HCT116 (cell line): ENCODE measurements at regions not wholly inside any gene's neighbourhood (a gene's known extent, or its start where the extent isn't known, plus 50 kb on each side); places are given as distances from the start of the nearest gene placed in this dataset.

Experiments used
- ATAC-seq: fragments of 200-7000 bp; cut with Tn5 transposase; 2 replicates; pipeline ENCODE4 v1.9.1; 2020; ENCODE audit warnings: mild to moderate bottlenecking, moderate library complexity
- BruUV-seq: library from RNA; stranded (reverse); fragments of 400-500 nt; replicated peaks from 2 replicates; lab custom pipeline; 2021; lab: Mats Ljungman, UMichigan
- CTCF ChIA-PET: fragments of 300-600 bp; sonication (Branson Sonifier 250); formaldehyde crosslinking; loops from one replicate; lab custom pipeline; 2021; ENCODE audit warnings: antibody characterized with exemption; lab: Charles Lee
- POLR2A ChIA-PET: fragments of 300-600, 350-600 bp; sonication (Branson Sonifier 250); formaldehyde crosslinking; loops from one replicate; lab custom pipeline; 2021; ENCODE audit warnings: antibody characterized with exemption; lab: Charles Lee
- RAD21 ChIA-PET, 2 experiments: fragments of 300-600 bp; sonication (Branson Sonifier 250); formaldehyde crosslinking; loops; one replicate each; lab custom pipeline; 2023; ENCODE audit warnings: low total read pairs in 2 of 2; ENCODE audit not compliant: uncharacterized antibody in 2 of 2, unreplicated experiment in 2 of 2, low non-redundant PET in 1 of 2; lab: Charles Lee
- DNase-seq: peaks from one replicate; pipeline ENCODE4 v3.0.0-alpha.2; 2010; ENCODE audit warnings: low read depth, low spot score
- H2AFZ ChIP-seq: fragments of 200-600 bp; shearing (Covaris generic), sonication (generic); 2 replicates; pipeline ENCODE4 v1.6.1; 2017; ENCODE audit warnings: low read depth, mixed run types, mixed read lengths, antibody characterized with exemption, low read length; ENCODE audit not compliant: poor library complexity, severe bottlenecking
- H3K27ac ChIP-seq: 2 replicates; pipeline ENCODE4 v1.5.1; 2012; ENCODE audit warnings: low read depth, low read length
- H3K27me3 ChIP-seq: fragments of 200-600 bp; sonication (generic); 2 replicates; pipeline ENCODE4 v1.6.1; 2016; ENCODE audit warnings: mixed run types, low read length, mixed read lengths; ENCODE audit not compliant: insufficient read depth
- H3K36me3 ChIP-seq, 2 experiments: fragments of 200-500 bp in 1 of 2; fragments of 200-600 bp in 1 of 2; sonication (Bioruptor generic) in 1 of 2; sonication (generic) in 1 of 2; 2 replicates each; pipeline versions ENCODE4 v1.5.1 to v1.6.1; 2014 to 2016; ENCODE audit warnings: low read length in 2 of 2, inconsistent platforms in 1 of 2, mixed read lengths in 1 of 2, mixed run types in 1 of 2; ENCODE audit not compliant: insufficient read depth in 2 of 2, control insufficient read depth in 1 of 2
- H3K4me1 ChIP-seq, 2 experiments: fragments of 200-600 bp in 1 of 2; sonication (generic) in 1 of 2; 2 replicates each; pipeline versions ENCODE4 v1.5.1 to v1.6.1; 2012 to 2017; ENCODE audit warnings: low read length in 2 of 2, inconsistent platforms in 1 of 2, mild to moderate bottlenecking in 1 of 2, mixed read lengths in 1 of 2, mixed run types in 1 of 2, moderate library complexity in 1 of 2; ENCODE audit not compliant: insufficient read depth in 2 of 2, control insufficient read depth in 1 of 2
- H3K4me2 ChIP-seq: fragments of 200-600 bp; sonication (generic); 2 replicates; pipeline ENCODE4 v1.6.1; 2017; ENCODE audit warnings: mixed run types, low read length, mixed read lengths
- H3K4me3 ChIP-seq, 2 experiments: fragments of 200-600 bp in 1 of 2; sonication (generic) in 1 of 2; replicated peaks in 1 of 2; 2 replicates each; pipeline ENCODE4 v1.5.1; 2011 to 2016; ENCODE audit warnings: low read length in 2 of 2, control low read depth in 1 of 2, low read depth in 1 of 2, mild to moderate bottlenecking in 1 of 2, mixed read lengths in 1 of 2, mixed run types in 1 of 2
- H3K79me2 ChIP-seq: fragments of 200-600 bp; sonication (generic); 2 replicates; pipeline ENCODE4 v1.6.1; 2017; ENCODE audit warnings: mild to moderate bottlenecking, mixed run types, low read length, moderate library complexity, mixed read lengths; ENCODE audit not compliant: insufficient read depth
- H3K9ac ChIP-seq: fragments of 200-600 bp; sonication (generic); 2 replicates; pipeline ENCODE4 v1.6.1; 2016; ENCODE audit warnings: low read length, mixed read lengths
- H3K9me2 ChIP-seq: fragments of 200-600 bp; sonication (generic), shearing (Covaris generic); 2 replicates; pipeline ENCODE4 v1.6.1; 2017; ENCODE audit warnings: mixed run types, mild to moderate bottlenecking, moderate library complexity; ENCODE audit not compliant: insufficient read depth
- H3K9me3 ChIP-seq, 2 experiments: fragments of 200-500 bp in 1 of 2; fragments of 200-600 bp in 1 of 2; sonication (Bioruptor generic) in 1 of 2; sonication (generic) in 1 of 2; 2 replicates each; pipeline ENCODE4 v1.6.1; 2014 to 2017; ENCODE audit warnings: low read length in 2 of 2, mixed read lengths in 2 of 2, inconsistent platforms in 1 of 2, low read depth in 1 of 2, mild to moderate bottlenecking in 1 of 2, mixed run types in 1 of 2, moderate library complexity in 1 of 2; ENCODE audit not compliant: control insufficient read depth in 1 of 2, insufficient read depth in 1 of 2
- H4K20me1 ChIP-seq: fragments of 200-600 bp; sonication (generic), shearing (Covaris generic); 2 replicates; pipeline ENCODE4 v1.6.1; 2017; ENCODE audit warnings: mixed run types, mild to moderate bottlenecking, moderate library complexity; ENCODE audit not compliant: insufficient read depth
- CEBPB ChIP-seq: IDR thresholded peaks from 2 replicates; pipeline ENCODE4 v1.6.1; 2012; ENCODE audit warnings: low read depth
- EZH2phosphoT487 ChIP-seq: fragments of 200-600 bp; IDR thresholded peaks from 2 replicates; pipeline ENCODE4 v1.6.1; 2018; ENCODE audit warnings: antibody characterized with exemption, borderline replicate concordance
- POLR2AphosphoS5 ChIP-seq: IDR thresholded peaks from 2 replicates; pipeline ENCODE4 v1.6.1; 2011; ENCODE audit warnings: mild to moderate bottlenecking, low read depth, low read length, moderate library complexity
- RAD21 ChIP-seq: IDR thresholded peaks from 2 replicates; pipeline ENCODE4 v1.6.1; 2012; ENCODE audit warnings: low read depth, mild to moderate bottlenecking
- SP1 ChIP-seq: IDR thresholded peaks from 2 replicates; pipeline ENCODE4 v1.6.1; 2012; ENCODE audit warnings: low read depth
- SRF ChIP-seq: IDR thresholded peaks from 2 replicates; pipeline ENCODE4 v1.6.1; 2012; ENCODE audit warnings: low read depth
- ZNF274 ChIP-seq: fragments of 200-500 bp; sonication (Bioruptor generic); IDR thresholded peaks from 2 replicates; pipeline ENCODE4 v1.6.1; 2014; ENCODE audit warnings: mild to moderate bottlenecking, low read depth, low read length, inconsistent platforms
- intact Hi-C: fragments of 100-400 bp; cut with micrococcal nuclease; formaldehyde crosslinking; loops from 2 replicates; pipeline ENCODE4 v1.10.0; 2022
- TF ChIP-seq, protein P1 (sequence below): IDR thresholded peaks from 2 replicates; pipeline ENCODE4 v1.6.1; 2012; ENCODE audit warnings: low read depth
- TF ChIP-seq, protein P2 (sequence below): IDR thresholded peaks from 2 replicates; pipeline ENCODE4 v1.6.1; 2012
- TF ChIP-seq, protein P3 (sequence below), 3 experiments: fragments of 200-600 bp in 1 of 3; sonication (generic) in 1 of 3; IDR thresholded peaks in 2 of 3; conservative IDR thresholded peaks in 1 of 3; 2 replicates each; pipeline ENCODE4 v1.5.1; 2012 to 2017; ENCODE audit warnings: low read depth in 2 of 3, low read length in 2 of 3, antibody characterized with exemption in 1 of 3, borderline replicate concordance in 1 of 3, control low read depth in 1 of 3, mild to moderate bottlenecking in 1 of 3, mixed read lengths in 1 of 3, mixed run types in 1 of 3, moderate library complexity in 1 of 3; ENCODE audit not compliant: insufficient read depth in 1 of 3

DNA sequence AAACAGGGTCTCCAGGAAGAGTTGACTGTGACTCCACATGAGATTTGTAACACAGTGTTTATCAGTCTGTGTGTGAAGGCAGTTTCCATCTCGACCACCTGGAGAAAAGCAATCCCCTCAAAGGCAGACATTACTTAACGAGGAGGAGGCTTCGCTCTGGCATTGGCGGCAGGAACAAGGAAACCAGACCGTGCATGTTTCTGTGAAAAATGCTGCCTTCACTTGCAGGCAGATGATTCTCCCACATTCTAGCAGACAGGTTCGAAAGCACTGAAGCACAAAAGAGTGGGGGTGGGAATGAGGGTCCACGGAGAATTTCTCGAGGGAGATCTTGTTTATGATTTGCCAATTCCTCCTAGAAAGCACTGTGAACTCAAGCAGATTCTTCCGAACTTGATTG is 414.0 kb downstream of the SLC4A3 start:
- ChIA-PET POLR2A (no interaction called here), RAD21 (no interaction called here), CTCF (no interaction called here)
- TF ChIP-seq, protein P1, sequence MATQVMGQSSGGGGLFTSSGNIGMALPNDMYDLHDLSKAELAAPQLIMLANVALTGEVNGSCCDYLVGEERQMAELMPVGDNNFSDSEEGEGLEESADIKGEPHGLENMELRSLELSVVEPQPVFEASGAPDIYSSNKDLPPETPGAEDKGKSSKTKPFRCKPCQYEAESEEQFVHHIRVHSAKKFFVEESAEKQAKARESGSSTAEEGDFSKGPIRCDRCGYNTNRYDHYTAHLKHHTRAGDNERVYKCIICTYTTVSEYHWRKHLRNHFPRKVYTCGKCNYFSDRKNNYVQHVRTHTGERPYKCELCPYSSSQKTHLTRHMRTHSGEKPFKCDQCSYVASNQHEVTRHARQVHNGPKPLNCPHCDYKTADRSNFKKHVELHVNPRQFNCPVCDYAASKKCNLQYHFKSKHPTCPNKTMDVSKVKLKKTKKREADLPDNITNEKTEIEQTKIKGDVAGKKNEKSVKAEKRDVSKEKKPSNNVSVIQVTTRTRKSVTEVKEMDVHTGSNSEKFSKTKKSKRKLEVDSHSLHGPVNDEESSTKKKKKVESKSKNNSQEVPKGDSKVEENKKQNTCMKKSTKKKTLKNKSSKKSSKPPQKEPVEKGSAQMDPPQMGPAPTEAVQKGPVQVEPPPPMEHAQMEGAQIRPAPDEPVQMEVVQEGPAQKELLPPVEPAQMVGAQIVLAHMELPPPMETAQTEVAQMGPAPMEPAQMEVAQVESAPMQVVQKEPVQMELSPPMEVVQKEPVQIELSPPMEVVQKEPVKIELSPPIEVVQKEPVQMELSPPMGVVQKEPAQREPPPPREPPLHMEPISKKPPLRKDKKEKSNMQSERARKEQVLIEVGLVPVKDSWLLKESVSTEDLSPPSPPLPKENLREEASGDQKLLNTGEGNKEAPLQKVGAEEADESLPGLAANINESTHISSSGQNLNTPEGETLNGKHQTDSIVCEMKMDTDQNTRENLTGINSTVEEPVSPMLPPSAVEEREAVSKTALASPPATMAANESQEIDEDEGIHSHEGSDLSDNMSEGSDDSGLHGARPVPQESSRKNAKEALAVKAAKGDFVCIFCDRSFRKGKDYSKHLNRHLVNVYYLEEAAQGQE: no peak
- TF ChIP-seq, protein P2, sequence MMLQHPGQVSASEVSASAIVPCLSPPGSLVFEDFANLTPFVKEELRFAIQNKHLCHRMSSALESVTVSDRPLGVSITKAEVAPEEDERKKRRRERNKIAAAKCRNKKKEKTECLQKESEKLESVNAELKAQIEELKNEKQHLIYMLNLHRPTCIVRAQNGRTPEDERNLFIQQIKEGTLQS: no peak
- no peak for TF ChIP-seq SP1
- TF ChIP-seq ZNF274: no peak
- no peak for TF ChIP-seq POLR2AphosphoS5
- TF ChIP-seq RAD21: no peak
- TF ChIP-seq, protein P3, sequence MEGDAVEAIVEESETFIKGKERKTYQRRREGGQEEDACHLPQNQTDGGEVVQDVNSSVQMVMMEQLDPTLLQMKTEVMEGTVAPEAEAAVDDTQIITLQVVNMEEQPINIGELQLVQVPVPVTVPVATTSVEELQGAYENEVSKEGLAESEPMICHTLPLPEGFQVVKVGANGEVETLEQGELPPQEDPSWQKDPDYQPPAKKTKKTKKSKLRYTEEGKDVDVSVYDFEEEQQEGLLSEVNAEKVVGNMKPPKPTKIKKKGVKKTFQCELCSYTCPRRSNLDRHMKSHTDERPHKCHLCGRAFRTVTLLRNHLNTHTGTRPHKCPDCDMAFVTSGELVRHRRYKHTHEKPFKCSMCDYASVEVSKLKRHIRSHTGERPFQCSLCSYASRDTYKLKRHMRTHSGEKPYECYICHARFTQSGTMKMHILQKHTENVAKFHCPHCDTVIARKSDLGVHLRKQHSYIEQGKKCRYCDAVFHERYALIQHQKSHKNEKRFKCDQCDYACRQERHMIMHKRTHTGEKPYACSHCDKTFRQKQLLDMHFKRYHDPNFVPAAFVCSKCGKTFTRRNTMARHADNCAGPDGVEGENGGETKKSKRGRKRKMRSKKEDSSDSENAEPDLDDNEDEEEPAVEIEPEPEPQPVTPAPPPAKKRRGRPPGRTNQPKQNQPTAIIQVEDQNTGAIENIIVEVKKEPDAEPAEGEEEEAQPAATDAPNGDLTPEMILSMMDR (IDR thresholded peaks at IDR 0.05 in 2 of 3, conservative IDR thresholded peaks at IDR 0.05 in 1 of 3; ENCODE audit: borderline replicate concordance in 1 of 3, insufficient read depth in 1 of 3, low read depth in 2 of 3, low read length in 2 of 3): no peak
- TF ChIP-seq SRF: no peak
- no peak for TF ChIP-seq EZH2phosphoT487
- no peak for TF ChIP-seq CEBPB
- no peak overlapping the region for H3K27ac ChIP-seq
- H3K27me3 ChIP-seq: no peaks in the 10 kb centered on the region
- no peaks in the 10 kb centered on the region for H3K9me3 ChIP-seq
- H3K9me2 ChIP-seq: no peaks in the 10 kb centered on the region
- DNase-seq: no peak
- H2AFZ ChIP-seq: no peak overlapping the region
- ATAC-seq: no peak
- H4K20me1 ChIP-seq: no peaks in the 10 kb centered on the region
- no peak overlapping the region for H3K4me3 ChIP-seq
- peaks cover 7 to 17% of the 10 kb centered on the region in 2 experiments; a peak in 3 of 4 replicates for H3K4me1 ChIP-seq
- intact Hi-C loops: no loop called here
- H3K4me2 ChIP-seq: no peak overlapping the region
- H3K79me2 ChIP-seq: no peaks in the 10 kb centered on the region
- no peak overlapping the region for H3K9ac ChIP-seq
- BruUV-seq: no TSS peak
- peaks cover 0 to 13% of the 10 kb centered on the region in 2 experiments; a peak in 2 of 4 replicates for H3K36me3 ChIP-seq
